GM12891 (cell line): ENCODE measurements at regions not wholly inside any gene's neighbourhood (a gene's known extent, or its start where the extent isn't known, plus 50 kb on each side); places are given as distances from the start of the nearest gene placed in this dataset.
"Not testable (repeated sequence)": the region's sequence is repeated elsewhere in the genome, so short reads cannot be mapped to it uniquely, and the experiment has no call there.

ENCODE experiments used
- DNase-seq: peaks from one replicate; pipeline ENCODE4 v3.0.0; 2011; ENCODE audit warnings: low spot score; ENCODE audit not compliant: insufficient read length
- FAIRE-seq: peaks from 2 replicates; lab custom pipeline; 2011; peaks lifted over from hg19 to GRCh38; lab: Jason Lieb, UNC
- PAX5 ChIP-seq: IDR thresholded peaks from 2 replicates; pipeline ENCODE4 v1.6.1; 2011; ENCODE audit warnings: low read length, moderate library complexity, mild to moderate bottlenecking; ENCODE audit not compliant: insufficient read depth, severe bottlenecking
- POLR2A ChIP-seq: IDR thresholded peaks from 2 replicates; pipeline ENCODE4 v1.6.1; 2011; ENCODE audit warnings: low read depth, low read length, control low read depth
- POLR2AphosphoS5 ChIP-seq: IDR thresholded peaks from 2 replicates; pipeline ENCODE4 v1.6.1; 2011; ENCODE audit warnings: low read depth, low read length, control low read depth
- POU2F2 ChIP-seq: IDR thresholded peaks from 2 replicates; pipeline ENCODE4 v1.6.1; 2011; ENCODE audit warnings: low read depth, mild to moderate bottlenecking, control low read depth, low read length, moderate library complexity
- SPI1 ChIP-seq: IDR thresholded peaks from 2 replicates; pipeline ENCODE4 v1.6.1; 2011; ENCODE audit warnings: low read depth, low read length, control low read depth
- TAF1 ChIP-seq: IDR thresholded peaks from 2 replicates; pipeline ENCODE4 v1.6.1; 2011; ENCODE audit warnings: low read depth, low read length, control low read depth

DNA sequence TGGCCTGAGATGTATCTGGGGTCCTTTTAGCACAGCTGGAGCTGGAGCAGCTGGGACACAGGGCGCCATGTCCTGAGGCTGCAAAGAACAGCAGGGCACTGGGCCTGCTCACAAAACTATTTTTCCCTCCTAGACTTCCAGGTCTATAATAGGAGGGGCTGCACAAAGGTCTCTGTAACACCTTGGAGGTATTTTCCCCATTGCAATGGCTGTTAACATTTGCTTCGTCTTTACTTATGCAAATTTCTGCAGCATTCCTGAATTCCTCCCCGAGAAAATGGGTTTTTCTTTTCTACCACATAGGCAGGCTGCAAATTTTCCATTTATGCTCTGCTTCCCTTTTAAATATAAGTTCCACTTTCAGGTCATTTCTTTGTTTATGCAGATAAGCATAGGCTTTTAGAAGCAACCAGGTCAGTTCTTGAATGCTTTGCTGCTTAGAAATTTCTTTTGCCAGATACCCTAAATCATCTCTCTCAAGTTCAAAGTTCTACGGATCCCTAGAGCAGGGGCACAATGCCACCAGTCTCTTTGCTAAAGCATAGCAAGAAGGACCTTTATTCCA is 130.8 kb downstream of the PCSK1 start:
- FAIRE-seq: no peak
- TF ChIP-seq TAF1 (no peak), POU2F2 (no peak), SPI1 (no peak), POLR2A (no peak), POLR2AphosphoS5 (no peak), PAX5 (no peak)

GRCh38 chr5:96300976-96301375 is 132.1 kb downstream of the PCSK1 start:
- FAIRE-seq: no peak
- TF ChIP-seq POLR2AphosphoS5: no peak
- TF ChIP-seq POLR2A: no peak
- no peak for TF ChIP-seq TAF1
- TF ChIP-seq PAX5: no peak
- no peak for TF ChIP-seq POU2F2
- TF ChIP-seq SPI1: no peak
- no peak for DNase-seq

More for the DNA sequence above, 130.8 kb downstream of the PCSK1 start:
- DNase-seq: no peak

DNA sequence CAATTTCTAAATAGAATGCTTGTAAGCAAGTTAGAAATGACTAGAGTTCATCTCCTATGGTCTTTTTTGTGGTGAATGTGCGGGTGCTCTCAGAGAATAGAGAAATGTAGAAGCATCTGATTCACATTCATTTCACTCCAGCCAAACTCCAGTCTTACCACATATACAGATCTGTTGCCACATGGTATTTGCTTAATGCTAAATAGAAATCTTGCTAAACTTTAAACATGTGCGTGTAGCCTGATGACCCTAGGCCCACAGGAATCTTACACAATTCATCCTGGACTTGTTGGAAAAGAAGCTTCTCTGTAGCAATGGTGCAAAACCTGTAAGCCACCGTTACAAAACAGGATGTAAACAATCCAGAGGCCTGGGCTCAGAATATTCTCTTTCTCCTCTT is 135.2 kb downstream of the PCSK1 start:
- TF ChIP-seq TAF1 (no peak), PAX5 (no peak), POLR2A (no peak), SPI1 (no peak), POLR2AphosphoS5 (no peak), POU2F2 (no peak)
- DNase-seq (no peak), FAIRE-seq (no peak)

DNA sequence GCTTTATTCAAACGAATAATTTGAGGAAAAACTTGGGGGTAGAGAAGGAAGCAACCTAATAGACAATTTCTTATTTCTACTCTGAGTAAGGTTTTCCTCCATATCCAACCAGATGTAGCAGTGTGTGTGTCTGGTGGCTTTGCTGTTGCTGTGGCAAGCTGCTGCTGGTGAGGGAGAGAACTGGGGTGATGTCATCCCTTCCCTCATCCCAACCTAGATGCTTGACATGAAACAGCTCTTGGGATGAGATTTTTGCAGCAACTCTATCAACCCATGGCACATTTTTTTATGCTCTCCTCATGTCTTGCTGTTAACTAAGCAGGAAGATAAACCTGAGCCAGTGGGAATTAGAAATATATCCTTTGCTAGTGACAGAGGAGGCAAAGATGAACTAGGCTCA is 135.8 kb downstream of the PCSK1 start:
- TF ChIP-seq POLR2AphosphoS5: no peak
- TF ChIP-seq TAF1: no peak
- no peak for TF ChIP-seq POLR2A
- no peak for TF ChIP-seq SPI1
- no peak for TF ChIP-seq POU2F2
- TF ChIP-seq PAX5: no peak
- FAIRE-seq: no peak
- DNase-seq: no peak

GRCh38 chr5:96294884-96295202 is 138.2 kb downstream of the PCSK1 start:
- no peak for DNase-seq
- FAIRE-seq: no peak
- TF ChIP-seq SPI1: no peak

DNA sequence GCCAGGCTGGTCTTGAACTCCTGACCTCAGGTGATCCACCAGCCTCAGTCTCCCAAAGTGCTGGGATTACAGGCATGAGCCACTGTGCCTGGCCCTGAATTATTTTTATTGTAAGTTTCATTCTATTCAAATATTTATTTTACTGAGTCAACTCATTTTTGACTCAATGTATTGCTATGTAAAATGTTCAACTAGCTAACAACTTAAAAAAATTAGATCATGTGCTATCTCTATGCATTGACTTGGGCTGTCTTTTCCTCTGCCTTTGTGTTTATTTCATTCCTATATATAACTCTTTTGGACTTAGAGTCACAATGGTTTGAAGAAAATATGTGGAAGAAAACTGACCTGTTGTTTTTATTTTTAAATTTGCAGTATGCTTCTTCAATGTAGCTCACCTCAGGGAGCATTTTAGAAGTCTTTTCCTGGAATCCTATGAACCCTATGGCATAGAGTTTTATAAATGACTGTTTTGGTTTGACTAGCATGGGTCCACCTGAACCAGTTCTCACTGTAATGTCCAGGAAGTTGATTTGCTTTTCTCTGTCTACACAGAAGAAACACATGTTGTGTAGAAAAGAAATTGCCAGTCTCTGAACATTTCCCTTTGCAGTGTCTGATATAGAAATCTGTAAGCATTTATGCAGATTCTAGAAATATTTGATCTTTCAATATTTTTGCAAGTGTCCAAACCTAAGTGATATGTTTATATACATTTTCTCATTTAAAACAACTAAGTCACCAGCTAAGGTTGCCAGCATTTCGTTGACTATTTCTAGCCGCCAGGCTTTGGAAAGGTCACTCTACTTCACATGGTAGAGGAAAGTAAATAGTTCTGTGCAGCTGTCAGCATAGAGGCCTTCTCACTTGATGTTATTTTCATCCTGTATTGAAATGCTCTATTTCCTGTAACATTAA is 138.8 kb downstream of the PCSK1 start:
- DNase-seq: no peak
- no peak for FAIRE-seq
- TF ChIP-seq TAF1 (no peak), PAX5 (no peak), POLR2A (no peak)

DNA sequence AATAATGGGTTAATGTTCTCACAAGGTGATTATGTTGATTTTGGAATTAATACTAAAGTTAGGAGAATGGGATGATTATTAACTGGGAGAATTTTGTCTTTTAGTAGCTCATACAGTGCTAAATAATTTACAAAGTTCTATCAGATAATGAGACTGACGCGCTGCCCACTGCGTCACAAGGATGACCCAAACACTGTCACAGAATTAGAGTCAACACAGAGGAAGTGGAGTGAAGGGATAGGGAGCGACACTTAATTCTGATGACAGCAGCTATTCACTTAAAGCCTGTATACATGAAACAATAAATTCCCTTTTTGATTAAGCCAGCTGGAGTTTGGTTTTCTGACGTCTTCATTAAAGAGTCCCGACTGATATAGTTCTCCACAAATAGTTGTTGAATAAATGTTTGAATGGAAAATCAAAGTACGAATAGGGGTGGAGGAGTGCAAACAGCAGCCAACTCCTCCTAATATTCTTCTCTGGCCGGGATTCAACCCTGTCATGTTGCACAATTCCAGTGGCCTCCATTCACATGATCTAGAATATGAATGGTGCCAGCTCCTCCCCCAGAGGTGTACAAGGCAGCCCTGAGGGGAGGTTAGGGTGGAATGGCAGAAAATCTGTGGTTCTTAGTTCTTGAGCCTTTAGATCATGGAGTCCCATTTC is 140.3 kb downstream of the PCSK1 start:
- TF ChIP-seq SPI1 (no peak), POU2F2 (no peak), POLR2A (no peak), TAF1 (no peak), PAX5 (no peak), POLR2AphosphoS5 (no peak)
- no peak for DNase-seq
- FAIRE-seq: no peak

- FAIRE-seq, DNase-seq: not testable (repeated sequence)
These were observed 143.8 kb downstream of the PCSK1 start for GRCh38 chr5:96289287-96289686.

DNA sequence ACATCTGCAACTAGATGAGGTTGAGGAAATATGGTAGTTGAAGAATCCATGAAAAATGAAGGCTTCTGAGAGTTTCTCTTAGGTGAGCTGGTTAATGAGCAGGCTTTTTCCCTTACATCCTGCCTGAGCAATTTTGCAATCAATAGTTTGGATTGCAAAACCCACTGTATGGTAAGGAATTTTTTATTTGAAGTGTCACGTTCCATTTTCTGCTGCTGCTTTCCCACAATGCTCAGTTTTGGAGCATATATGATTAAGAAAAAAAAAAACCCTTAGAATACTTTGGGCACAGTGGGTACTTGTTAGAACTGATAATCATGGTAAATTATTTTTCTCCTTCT is 144.2 kb downstream of the PCSK1 start:
- DNase-seq (no peak), FAIRE-seq (no peak)

GRCh38 chr5:96288166-96288844 is 144.7 kb downstream of the PCSK1 start:
- FAIRE-seq (no peak), DNase-seq (no peak)
- no peak for TF ChIP-seq POLR2AphosphoS5
- no peak for TF ChIP-seq POU2F2
- no peak for TF ChIP-seq SPI1
- no peak for TF ChIP-seq TAF1
- no peak for TF ChIP-seq POLR2A
- TF ChIP-seq PAX5: no peak

More for the DNA sequence above, 144.2 kb downstream of the PCSK1 start:
- TF ChIP-seq SPI1: no peak
- TF ChIP-seq POLR2A: no peak
- TF ChIP-seq POLR2AphosphoS5: no peak
- TF ChIP-seq PAX5: no peak
- TF ChIP-seq TAF1: no peak
- TF ChIP-seq POU2F2: no peak
